Colonic mucosa (tissue), 4 donors: ENCODE measurements at regions not wholly inside any gene's neighbourhood (a gene's known extent, or its start where the extent isn't known, plus 50 kb on each side); places are given as distances from the start of the nearest gene placed in this dataset.
"Not testable (repeated sequence)": the region's sequence is repeated elsewhere in the genome, so short reads cannot be mapped to it uniquely, and the experiment has no call there.

Source experiments
- DNase-seq: peaks from one replicate; pipeline ENCODE4 v3.0.0-alpha.2; 2020
- H3K27ac ChIP-seq: fragments of 200-600 bp; one replicate; pipeline ENCODE4 v1.8.0; 2021
- H3K27me3 ChIP-seq: fragments of 200-600 bp; one replicate; pipeline ENCODE4 v1.8.0; 2021
- H3K36me3 ChIP-seq: fragments of 200-600 bp; one replicate; pipeline ENCODE4 v1.8.0; 2021
- H3K4me1 ChIP-seq: fragments of 200-600 bp; one replicate; pipeline ENCODE4 v1.8.0; 2021; ENCODE audit warnings: mild to moderate bottlenecking
- H3K4me3 ChIP-seq: fragments of 200-600 bp; one replicate; pipeline ENCODE4 v1.8.0; 2021
- H3K9ac ChIP-seq, 2 donors: one replicate each; pipeline ENCODE4 v1.7.0; 2013; ENCODE audit warnings: control low read depth in 2 of 2, low read depth in 2 of 2, low read length in 2 of 2
- H3K9me3 ChIP-seq: fragments of 200-600 bp; one replicate; pipeline ENCODE4 v1.8.0; 2021
- intact Hi-C: fragments of 100-400 bp; cut with DNase I; formaldehyde crosslinking; loops from one replicate; pipeline ENCODE4 v1.14.1; 2022
- TF ChIP-seq, protein P1 (sequence below): fragments of 200-600 bp; IDR thresholded peaks from one replicate; pipeline ENCODE4 v1.8.0; 2022; ENCODE audit warnings: antibody characterized with exemption, mild to moderate bottlenecking
- donor health status: healthy.
- donor health status: DM: no; HTN: no; CAD: no.
- donor health status: DM: no; HTN: no; CAD: no.

DNA sequence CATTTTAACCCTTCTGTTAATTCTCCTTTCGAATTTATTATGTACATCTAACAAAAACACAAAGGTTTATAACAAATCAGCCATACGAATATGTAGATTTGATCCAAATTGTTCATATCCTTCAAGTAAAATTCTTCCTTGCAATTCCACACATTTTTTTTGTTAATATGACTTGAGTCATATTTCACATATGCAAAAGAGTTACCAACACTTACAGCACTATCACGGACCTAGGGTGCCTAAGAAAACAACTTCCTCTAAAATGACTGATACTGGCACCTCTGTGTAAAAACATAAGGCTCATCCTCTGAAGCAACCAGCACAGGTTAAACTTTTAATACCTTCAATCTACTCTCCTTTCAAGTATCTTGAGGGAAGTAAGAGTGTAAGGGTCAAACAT is 451.8 kb downstream of the SEMA3D start:
- intact Hi-C loops: no loop called here
- TF ChIP-seq, protein P1, sequence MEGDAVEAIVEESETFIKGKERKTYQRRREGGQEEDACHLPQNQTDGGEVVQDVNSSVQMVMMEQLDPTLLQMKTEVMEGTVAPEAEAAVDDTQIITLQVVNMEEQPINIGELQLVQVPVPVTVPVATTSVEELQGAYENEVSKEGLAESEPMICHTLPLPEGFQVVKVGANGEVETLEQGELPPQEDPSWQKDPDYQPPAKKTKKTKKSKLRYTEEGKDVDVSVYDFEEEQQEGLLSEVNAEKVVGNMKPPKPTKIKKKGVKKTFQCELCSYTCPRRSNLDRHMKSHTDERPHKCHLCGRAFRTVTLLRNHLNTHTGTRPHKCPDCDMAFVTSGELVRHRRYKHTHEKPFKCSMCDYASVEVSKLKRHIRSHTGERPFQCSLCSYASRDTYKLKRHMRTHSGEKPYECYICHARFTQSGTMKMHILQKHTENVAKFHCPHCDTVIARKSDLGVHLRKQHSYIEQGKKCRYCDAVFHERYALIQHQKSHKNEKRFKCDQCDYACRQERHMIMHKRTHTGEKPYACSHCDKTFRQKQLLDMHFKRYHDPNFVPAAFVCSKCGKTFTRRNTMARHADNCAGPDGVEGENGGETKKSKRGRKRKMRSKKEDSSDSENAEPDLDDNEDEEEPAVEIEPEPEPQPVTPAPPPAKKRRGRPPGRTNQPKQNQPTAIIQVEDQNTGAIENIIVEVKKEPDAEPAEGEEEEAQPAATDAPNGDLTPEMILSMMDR: no peak
- H3K9ac ChIP-seq: no peak overlapping the region

DNA sequence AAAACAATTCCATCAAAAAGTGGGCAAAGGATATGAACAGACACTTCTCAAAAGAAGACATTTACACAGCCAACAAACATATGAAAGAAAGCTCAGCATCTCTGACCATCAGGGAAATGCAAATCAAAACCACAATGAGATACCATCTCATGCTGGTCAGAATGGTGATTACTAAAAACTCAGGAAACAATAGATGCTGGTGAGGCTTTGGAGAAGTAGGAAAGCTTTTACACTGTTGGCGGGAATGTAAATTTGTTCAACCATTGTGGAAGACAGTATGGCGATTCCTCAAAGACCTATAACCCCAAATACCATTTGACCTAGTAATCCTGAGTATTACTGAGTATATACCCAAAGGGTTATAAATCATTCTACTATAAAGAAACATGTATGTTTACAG is 452.9 kb downstream of the SEMA3D start:
- H3K4me1 ChIP-seq, H3K9ac ChIP-seq, H3K4me3 ChIP-seq, H3K27ac ChIP-seq, H3K9me3 ChIP-seq, H3K27me3 ChIP-seq, H3K36me3 ChIP-seq, DNase-seq, intact Hi-C loops: not testable (repeated sequence)

More for the DNA sequence above, 451.8 kb downstream of the SEMA3D start:
- H3K4me3 ChIP-seq: no peak overlapping the region
- H3K4me1 ChIP-seq: no peaks in the 10 kb centered on the region
- H3K27ac ChIP-seq: no peak overlapping the region
- no peak for DNase-seq
- no peaks in the 10 kb centered on the region for H3K36me3 ChIP-seq
- H3K9me3 ChIP-seq: no peaks in the 10 kb centered on the region
- H3K27me3 ChIP-seq: no peaks in the 10 kb centered on the region

GRCh38 chr7:84730864-84731263 is 456.0 kb downstream of the SEMA3D start:
- H3K36me3 ChIP-seq, H3K4me3 ChIP-seq, DNase-seq, intact Hi-C loops, H3K9me3 ChIP-seq, H3K9ac ChIP-seq, H3K27ac ChIP-seq, H3K27me3 ChIP-seq, H3K4me1 ChIP-seq: not testable (repeated sequence)

DNA sequence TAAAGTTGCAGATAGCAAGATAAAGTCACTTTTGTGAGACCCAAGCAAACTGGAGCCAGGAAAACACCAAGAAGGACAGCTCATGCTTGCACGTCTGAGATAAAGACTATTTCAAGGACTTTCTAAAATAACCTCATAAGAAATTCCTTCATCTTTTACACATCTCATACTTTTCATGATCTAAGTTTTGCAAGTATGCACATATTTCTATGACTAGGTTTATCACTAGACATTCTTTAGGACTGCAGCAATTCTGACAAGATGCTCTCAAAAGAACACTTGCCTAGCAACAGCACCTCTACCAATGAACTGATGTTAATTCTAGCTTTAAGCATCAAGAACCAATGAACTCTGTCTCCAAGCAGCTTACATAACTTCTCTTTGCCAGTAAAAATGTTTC is 457.6 kb downstream of the SEMA3D start:
- H3K4me3 ChIP-seq: no peak overlapping the region
- TF ChIP-seq, protein P1: no peak

GRCh38 chr7:84722734-84723133 is 464.1 kb downstream of the SEMA3D start:
- Histone ChIP-seq H3K27me3 (no peaks in the 10 kb centered on the region), H3K9ac (no peak overlapping the region), H3K27ac (no peak overlapping the region), H3K4me3 (no peak overlapping the region), H3K36me3 (no peaks in the 10 kb centered on the region), H3K4me1 (no peaks in the 10 kb centered on the region), H3K9me3 (no peaks in the 10 kb centered on the region)
- intact Hi-C loops: no loop called here
- TF ChIP-seq, protein P1: no peak
- no peak for DNase-seq

More for the DNA sequence above, 457.6 kb downstream of the SEMA3D start:
- intact Hi-C loops: no loop called here
- Histone ChIP-seq H3K9ac (no peak overlapping the region), H3K27ac (no peak overlapping the region), H3K9me3 (no peaks in the 10 kb centered on the region), H3K4me1 (no peaks in the 10 kb centered on the region), H3K36me3 (no peaks in the 10 kb centered on the region), H3K27me3 (no peaks in the 10 kb centered on the region)
- DNase-seq: no peak

GRCh38 chr7:84722086-84722485 is 464.8 kb downstream of the SEMA3D start:
- TF ChIP-seq, protein P1: no peak

More at GRCh38 chr7:84722086-84722485, 464.8 kb downstream of the SEMA3D start:
- Histone ChIP-seq H3K9ac (no peak overlapping the region), H3K4me1 (no peaks in the 10 kb centered on the region), H3K27ac (no peak overlapping the region), H3K27me3 (no peaks in the 10 kb centered on the region), H3K9me3 (no peaks in the 10 kb centered on the region), H3K36me3 (no peaks in the 10 kb centered on the region), H3K4me3 (no peak overlapping the region)
- DNase-seq: no peak
- intact Hi-C loops: no loop called here
